Middle frontal gyrus (tissue), 1 donor: ENCODE measurements at regions not wholly inside any gene's neighbourhood (a gene's known extent, or its start where the extent isn't known, plus 50 kb on each side); places are given as distances from the start of the nearest gene placed in this dataset.

Experiments used
- DNase-seq: peaks from one replicate; pipeline ENCODE4 v3.0.0-alpha.2; 2015; ENCODE audit warnings: low spot score; ENCODE audit errors: extremely low spot score

GRCh38 chr15:45941367-45941766 lies 306.5 kb downstream of the SQOR start:
- no peak for DNase-seq

- DNase-seq, result no peak
Measured at GRCh38 chr15:45943240-45943639, 308.4 kb downstream of the SQOR start.

GRCh38 chr15:45946111-45946510 lies 311.3 kb downstream of the SQOR start:
- DNase-seq, result no peak

- no peak for DNase-seq
Measured at GRCh38 chr15:45948181-45948621, 313.4 kb downstream of the SQOR start.

GRCh38 chr15:45958924-45959323 lies 324.1 kb downstream of the SQOR start:
- DNase-seq, result no peak

GRCh38 chr15:45962733-45963132 lies 327.9 kb downstream of the SQOR start:
- DNase-seq, result no peak

GRCh38 chr15:45970542-45970941 lies 335.7 kb downstream of the SQOR start:
- DNase-seq, result no peak

- DNase-seq, result no peak
Measured at GRCh38 chr15:45980366-45980765, 345.5 kb downstream of the SQOR start.

- no peak for DNase-seq
Measured at GRCh38 chr15:45981625-45982024, 346.8 kb downstream of the SQOR start.

- no peak for DNase-seq
Measured at GRCh38 chr15:45991863-45992262, 357.0 kb downstream of the SQOR start.

GRCh38 chr15:45993072-45993471 lies 358.2 kb downstream of the SQOR start:
- DNase-seq, result no peak

GRCh38 chr15:45993508-45993907 lies 358.7 kb downstream of the SQOR start:
- no peak for DNase-seq

- no peak for DNase-seq
Measured at GRCh38 chr15:45995800-45996199, 361.0 kb downstream of the SQOR start.

- no peak for DNase-seq
Measured at GRCh38 chr15:46014532-46014931, 379.7 kb downstream of the SQOR start.

- no peak for DNase-seq
Measured at GRCh38 chr15:46034755-46035154, 399.9 kb downstream of the SQOR start.

GRCh38 chr15:46039703-46040102 lies 404.9 kb downstream of the SQOR start:
- DNase-seq, result no peak

GRCh38 chr15:46041905-46042304 lies 407.1 kb downstream of the SQOR start:
- DNase-seq, result no peak

GRCh38 chr15:46059921-46060594 lies 425.2 kb downstream of the SQOR start:
- DNase-seq, result no peak

- no peak for DNase-seq
Measured at GRCh38 chr15:46061002-46061401, 426.2 kb downstream of the SQOR start.

GRCh38 chr15:46077220-46077619 lies 442.4 kb downstream of the SQOR start:
- DNase-seq, result no peak

- DNase-seq, result no peak
Measured at GRCh38 chr15:46079046-46079445, 444.2 kb downstream of the SQOR start.

GRCh38 chr15:46080016-46080415 lies 445.2 kb downstream of the SQOR start:
- no peak for DNase-seq
